SK-N-DZ (cell line): ENCODE measurements at regions not wholly inside any gene's neighbourhood (a gene's known extent, or its start where the extent isn't known, plus 50 kb on each side); places are given as distances from the start of the nearest gene placed in this dataset.
"Not testable (repeated sequence)": the region's sequence is repeated elsewhere in the genome, so short reads cannot be mapped to it uniquely, and the experiment has no call there.

Experiments
- DNase-seq: peaks from one replicate; pipeline ENCODE4 v3.0.0-alpha.2; 2015; ENCODE audit warnings: low spot score

- no peak for DNase-seq
These were observed 102.0 kb upstream of the DAZL start for GRCh38 chr3:16707260-16707659.

GRCh38 chr3:16708285-16708684 is 103.1 kb upstream of the DAZL start:
- DNase-seq = no peak

DNA sequence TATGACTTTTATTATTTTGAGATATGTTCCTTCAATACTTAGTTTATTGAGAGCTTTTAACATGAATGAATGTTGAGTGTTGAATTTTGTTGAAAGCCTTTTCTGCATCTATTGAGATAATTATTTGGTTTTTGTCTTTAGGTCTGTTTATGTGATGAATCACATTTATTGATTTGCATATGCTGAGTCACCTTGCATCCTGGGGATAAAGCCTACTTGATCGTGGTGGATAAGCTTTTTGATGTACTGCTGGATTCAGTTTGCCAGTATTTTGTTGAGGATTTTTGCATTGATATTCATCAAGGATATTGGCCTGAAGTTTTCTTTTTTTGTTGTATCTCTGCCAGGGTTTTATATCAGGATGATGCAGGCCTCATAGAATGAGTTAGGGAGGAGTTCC is 106.5 kb upstream of the DAZL start:
- not testable (repeated sequence) for DNase-seq

GRCh38 chr3:16715281-16715680 is 110.1 kb upstream of the DAZL start:
- DNase-seq = no peak

GRCh38 chr3:16719426-16719825 is 114.2 kb upstream of the DAZL start:
- DNase-seq = no peak

- no peak for DNase-seq
These were observed 115.2 kb upstream of the DAZL start for GRCh38 chr3:16720367-16720940.

- DNase-seq = no peak
These were observed 116.3 kb upstream of the DAZL start for GRCh38 chr3:16721494-16721893.

- no peak for DNase-seq
These were observed 118.8 kb upstream of the DAZL start for GRCh38 chr3:16723978-16724377.

DNA sequence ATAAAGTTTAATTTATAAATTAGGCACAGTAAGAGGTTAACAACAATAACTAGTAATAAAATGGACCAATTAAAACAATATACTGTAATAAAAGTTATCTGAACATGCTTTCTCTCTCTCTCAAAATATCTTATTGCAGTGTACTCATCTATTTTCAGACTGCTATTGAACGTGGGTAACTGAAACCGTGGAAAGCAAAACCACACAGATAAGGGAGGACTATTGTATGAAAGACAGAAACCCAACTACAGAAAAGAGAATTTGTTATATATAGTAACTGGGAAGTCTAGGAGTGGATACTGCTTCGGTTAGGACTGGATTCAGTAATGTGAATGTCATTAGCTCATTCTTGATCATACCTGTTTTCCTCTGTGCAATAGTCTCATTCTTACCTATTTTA is 119.3 kb upstream of the DAZL start:
- DNase-seq = no peak

GRCh38 chr3:16725972-16726371 is 120.7 kb upstream of the DAZL start:
- DNase-seq = no peak

GRCh38 chr3:16728770-16729745 is 123.8 kb upstream of the DAZL start:
- DNase-seq = no peak

DNA sequence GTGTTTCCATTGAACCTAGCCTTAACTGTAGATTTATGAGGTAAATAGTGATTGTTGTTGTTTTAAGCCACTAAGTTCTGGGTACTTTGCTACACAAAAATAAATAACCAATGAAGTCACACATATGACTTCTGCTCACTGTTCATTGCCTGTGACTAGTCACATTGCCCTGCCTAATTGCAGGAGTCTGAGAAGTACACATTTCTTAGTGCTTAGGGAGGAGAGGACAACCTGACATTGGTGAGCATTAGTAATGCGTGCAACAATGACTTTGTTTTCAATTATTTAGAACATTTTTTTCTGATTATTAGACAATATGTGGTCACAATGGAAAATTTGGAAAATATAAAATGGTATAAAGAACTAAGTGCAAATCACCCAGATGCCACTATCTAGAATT is 133.2 kb upstream of the DAZL start:
- no peak for DNase-seq

DNA sequence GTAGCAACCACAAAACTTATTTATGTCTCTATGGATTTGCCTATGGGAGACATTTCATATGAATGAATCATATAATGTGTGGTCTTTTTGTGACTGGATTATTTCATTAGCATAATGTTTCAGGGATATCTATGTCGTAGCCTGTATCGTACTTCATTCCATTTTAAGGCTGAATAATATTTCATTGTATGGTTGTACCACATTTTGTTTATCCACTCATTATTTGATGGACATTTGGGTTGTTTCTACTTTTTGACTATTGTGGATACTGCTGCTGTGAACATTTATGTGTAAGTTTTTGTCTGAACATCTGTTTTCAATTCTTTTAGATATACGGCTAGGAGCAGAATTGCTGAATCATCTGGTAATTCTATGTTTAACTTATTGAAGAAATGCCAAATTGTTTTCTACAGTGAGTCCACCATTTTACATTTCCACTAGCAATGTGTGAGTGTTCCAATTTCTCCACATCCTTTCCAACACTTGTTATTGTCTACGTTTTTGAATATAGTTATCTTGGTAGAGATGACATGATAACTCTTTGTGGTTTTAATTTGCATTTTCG is 134.4 kb upstream of the DAZL start:
- no peak for DNase-seq

DNA sequence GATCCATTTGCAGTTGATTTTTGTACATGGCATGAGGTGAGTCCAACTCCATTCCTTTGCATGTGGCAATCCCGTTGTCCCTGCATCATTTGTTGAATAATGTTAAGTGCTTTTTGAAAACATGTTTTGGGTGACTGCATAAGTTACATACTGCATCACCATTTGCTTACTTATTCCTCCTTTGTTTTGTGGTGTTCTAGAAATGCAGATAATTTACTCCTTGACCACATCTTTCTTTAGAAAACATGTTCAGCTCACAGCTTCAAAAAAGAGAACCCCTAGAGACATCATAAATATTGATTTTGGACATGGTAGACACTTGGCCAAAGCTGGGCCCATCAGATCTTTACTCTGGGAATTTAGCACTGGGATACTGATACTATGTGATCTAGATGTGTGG is 135.3 kb upstream of the DAZL start:
- no peak for DNase-seq

DNA sequence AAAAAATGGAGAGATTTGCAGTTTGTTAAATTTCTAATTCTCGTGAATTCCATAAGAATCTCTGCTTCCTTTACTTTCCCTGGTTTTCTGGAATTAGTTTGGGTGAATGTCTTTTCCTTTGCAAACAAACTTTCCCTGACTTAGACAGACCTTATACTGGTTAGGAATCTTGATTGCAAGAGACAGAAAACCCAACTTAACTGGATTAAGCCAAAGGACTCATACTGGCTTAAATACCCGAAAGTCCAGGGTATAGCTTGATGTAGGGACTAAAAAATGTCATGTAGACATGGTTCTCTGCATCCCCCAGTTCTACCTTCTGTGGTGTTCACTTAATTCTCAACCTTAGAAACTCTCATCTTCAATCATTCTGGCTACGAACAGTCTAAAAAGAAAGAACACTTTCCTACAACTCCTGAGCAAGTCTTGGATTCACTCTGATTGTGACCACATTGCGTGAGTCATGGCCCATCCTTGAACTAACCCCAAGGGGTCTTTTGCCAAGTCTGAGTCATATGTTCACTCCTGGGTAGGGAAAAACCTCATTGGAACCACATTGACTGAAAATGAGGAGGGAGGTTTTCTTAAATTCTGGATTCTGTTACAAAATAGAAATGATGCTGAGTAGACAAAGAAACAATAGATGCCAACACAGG is 136.0 kb upstream of the DAZL start:
- no peak for DNase-seq

- no peak for DNase-seq
These were observed 136.7 kb upstream of the DAZL start for GRCh38 chr3:16741890-16742289.

GRCh38 chr3:16743276-16743675 is 138.1 kb upstream of the DAZL start:
- no peak for DNase-seq

- no peak for DNase-seq
These were observed 125.4 kb upstream of the PLCL2 start for GRCh38 chr3:16759227-16759903.

DNA sequence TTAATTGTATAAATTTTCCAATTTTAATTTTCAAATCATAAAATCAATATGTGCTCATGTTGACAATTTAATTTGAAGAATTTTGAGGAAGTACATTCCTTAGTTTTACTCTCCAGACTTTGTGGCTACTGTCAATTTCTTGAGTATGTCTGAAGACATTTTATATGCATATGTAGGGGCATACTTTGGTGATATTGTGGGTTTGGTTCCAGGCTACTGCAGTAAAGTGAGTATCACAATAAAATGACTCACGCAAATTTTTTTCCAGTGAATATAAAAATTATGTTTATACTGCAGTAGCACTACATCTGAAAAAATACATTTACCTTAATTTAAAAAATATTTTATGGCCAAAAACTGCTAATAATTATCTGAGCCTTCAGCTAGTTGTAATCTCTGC is 123.2 kb upstream of the PLCL2 start:
- DNase-seq = no peak

- DNase-seq = no peak
These were observed 119.1 kb upstream of the PLCL2 start for GRCh38 chr3:16765661-16766060.

DNA sequence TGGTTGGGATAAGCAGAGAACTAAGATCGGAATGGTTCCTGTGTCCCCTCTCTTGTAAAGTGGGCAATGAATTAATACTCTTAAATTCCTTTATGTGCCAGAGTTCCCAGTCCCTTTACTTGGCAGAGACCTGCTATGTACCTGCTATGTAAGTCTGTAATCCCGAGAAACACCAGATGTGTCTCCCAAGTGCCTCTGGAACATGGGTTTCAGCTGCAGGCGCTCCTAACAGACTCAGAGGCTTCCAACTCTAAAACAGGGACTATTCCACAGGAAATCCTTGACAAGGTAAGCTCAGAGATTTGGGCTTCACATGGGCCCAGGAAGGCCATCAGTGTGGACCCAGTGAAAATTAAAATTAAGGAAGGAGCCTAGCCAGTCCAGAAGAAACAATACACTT is 117.7 kb upstream of the PLCL2 start:
- no peak for DNase-seq

DNA sequence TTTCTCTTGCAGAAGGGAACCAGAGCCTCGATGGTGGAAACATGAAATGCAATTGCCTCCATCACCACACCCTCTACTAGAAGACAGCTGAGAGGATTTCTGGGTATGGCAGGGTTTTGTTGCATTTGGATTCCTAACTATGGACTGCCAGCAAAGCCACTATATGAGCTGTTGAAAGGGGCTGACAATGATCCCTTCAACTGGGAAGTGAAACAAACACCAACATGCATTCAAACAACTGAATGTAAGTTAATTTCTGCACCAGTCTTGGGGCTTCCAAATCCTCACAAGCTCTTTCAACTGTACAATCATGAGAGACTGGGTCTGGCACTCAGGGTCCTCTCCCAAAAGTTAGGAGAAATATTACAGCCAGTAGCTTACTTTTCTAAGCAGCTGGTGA is 116.7 kb upstream of the PLCL2 start:
- no peak for DNase-seq
